ENCODE measurements at regions not wholly inside any gene's neighbourhood (a gene's known extent, or its start where the extent isn't known, plus 50 kb on each side); places are given as distances from the start of the nearest gene placed in this dataset.

DNA sequence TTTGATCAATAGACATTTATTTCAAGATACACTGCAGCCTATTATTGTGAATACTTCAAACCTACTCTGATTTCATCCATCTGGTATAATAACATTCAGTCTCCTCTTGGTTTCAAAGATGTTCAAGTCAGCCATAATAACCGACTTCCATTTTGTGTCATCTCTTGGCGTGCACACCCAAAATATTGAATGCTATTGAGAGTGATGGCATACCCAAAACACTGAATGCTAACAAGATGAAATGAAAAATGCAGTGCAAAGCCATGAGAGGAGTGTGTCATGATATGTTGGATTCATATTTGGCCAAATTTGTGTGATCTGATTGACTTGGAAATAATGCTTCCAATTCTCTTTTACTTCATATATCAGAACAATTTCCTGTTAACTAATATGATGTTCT, 181.2 kb upstream of the PCDH17 start:
- no peak for DNase-seq

DNA sequence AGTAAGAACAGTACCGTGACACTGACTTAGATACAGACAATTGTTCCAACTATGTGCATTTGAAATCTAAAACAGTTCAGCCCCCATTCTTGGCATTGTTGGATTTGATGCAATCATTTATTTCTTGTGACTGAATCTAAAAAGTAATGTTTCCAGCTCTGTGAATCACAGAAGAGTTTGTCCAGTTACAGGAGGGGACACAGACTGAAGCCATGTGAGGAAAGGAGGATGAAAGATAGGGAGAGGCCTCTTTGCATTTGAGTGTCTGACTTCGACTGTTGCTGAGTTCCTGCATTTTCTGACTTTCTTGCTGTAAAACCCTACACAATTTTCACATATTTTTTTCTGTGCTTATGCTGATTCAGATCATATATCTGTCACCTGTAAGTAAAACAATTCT, 179.3 kb upstream of the PCDH17 start:
- no peak for DNase-seq

DNA sequence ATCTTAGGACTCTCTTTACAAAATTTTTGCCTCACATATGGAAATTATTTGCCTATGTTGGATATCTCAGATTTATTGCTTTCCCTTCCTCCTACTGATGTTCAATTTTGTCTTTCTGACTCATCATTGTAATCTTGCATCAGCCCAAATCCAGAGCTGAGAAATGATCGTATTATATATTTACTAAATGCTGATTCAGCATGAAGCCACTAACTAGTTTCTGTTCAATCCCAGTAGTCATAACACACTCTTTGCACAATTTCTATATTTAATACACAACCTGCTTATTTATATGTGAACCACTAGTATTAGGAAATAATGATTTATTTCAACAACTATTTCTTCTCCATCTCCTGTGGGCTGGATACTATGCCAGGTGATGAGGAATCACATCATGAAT, 161.1 kb upstream of the PCDH17 start:
- DNase-seq, result no peak

DNA sequence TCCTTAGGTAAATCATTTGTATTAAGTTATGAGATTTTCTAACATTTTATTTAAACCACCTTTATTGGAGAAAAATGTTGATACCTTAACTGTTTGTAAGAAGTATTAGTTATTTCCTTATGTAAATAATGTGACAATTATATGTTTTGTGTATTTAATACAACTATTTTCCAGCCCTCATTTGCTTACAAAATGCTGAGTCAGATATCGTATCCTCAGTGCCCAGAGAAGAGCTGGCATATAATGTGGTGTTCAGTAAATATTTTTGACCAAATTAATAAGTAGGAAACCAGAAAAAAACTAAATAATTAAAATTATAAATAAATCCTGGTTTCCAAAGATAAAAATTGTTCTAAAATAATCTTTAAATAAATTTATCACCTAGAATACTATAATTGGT, 140.2 kb upstream of the PCDH17 start:
- DNase-seq, result no peak

DNA sequence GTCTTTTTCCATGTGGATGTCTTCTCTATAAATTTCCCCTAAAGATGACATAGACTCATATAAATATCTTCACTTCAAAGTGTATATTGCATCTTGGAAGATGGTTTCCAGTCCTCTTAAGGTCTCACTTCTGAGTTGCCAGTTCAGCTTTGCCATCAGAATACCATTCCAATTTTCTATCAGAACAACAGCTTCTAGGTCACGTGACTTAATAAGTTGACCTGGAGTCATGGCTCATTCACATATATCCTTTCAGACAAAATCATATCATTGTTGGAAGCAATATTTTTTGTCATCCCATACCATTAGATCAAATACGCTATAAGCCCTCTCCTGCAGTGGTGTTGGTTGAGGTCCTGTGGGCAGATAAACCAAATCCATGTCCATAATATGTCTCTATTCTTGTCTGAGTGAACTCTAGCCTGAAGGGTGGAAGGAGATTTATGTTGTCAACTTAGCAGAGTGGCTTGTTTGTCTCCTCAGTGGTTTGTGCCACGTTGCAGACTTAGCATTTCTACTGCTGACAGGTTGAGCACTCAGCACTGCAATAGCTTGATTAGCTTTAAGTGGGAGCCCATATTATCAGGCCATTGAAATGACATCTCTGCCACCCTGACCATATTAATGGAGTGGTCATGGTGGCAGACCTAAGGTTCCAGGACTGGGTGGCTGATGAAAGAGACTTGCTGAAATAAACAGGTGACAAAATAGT, 123.6 kb upstream of the PCDH17 start:
- DNase-seq, result no peak

DNA sequence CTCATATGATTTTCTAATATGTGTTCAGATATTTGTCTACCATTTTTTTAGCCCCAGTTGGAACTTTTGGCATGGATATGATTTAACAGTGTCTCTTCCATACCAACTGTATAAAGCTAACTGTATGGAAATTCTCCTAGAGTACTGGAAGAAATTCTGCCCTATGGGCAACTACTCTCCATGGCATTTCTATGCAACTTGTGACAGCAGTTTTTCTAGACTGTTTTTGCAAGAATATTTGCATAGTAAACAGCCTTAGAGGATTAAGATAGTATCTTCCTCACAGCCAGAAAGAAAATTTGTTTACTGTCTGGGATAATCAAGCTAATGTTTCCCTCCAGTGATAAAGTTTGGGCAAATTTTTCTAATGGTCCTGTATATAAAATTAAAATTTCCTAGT, 119.9 kb upstream of the PCDH17 start:
- DNase-seq, result no peak

DNA sequence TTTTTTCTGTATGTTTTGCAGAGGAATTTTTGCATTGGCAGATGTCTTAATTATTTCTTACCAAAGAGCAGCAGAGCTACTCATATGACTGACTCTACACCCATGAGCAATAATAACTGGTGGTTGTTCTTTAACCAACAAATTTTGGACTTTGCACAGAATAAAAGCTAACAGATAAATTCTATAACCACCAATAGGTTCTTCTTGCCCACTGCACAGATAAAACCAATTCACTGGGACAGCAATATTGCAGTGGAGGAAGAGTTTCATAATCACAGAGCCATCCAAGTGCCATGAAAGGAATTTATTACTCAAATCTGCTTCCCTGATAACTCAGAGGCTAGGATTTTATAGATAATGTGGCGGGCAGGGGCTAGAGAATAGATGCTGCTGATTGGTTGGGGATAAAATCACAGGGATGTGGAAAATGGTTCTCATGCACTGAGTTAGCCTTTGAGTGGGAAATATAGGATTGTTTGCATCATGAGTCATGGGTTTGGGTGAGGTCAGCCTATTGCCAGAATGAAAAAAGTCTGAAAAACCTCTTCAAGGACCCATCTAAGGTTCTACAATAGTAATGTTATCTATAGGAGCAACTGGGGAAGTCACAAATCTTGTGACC, 104.3 kb upstream of the PCDH17 start:
- no peak for DNase-seq

DNA sequence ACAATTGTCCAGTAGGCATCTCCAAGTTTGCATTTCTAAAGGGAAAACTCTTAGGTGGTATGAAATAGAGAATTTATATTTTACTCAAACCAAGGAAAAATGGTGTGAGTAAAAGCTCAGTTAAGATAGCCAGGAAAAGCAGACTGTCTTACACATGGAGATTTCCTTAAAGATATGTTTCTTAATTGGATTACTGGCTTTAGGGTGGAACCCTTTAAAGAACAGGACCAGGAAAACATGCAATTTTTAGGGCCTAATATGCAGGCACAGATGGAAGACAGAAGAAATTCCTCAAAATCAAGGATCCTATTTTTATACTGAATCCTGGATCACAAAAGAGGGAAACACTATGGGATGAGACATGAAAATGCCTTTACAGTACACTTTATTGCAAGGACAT, 100.3 kb upstream of the PCDH17 start:
- DNase-seq, result no peak

DNA sequence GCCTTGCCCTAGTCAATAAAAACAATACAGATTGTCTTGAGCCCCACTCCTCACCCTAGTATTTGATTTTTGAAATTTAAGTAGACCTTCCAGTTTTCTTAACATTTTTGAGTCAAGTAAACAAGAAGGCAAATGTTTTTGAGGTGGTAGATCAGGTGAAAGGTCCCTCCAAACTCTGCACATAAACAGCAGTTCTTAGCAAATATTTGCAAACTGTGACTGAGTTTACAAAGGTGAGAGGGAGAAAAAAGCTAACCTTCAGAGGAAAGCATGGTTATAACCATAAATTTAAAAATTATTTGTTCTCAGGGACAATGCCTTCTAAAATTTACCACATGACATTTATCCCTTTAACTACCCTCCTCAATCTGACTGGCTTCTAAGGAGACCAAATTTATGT, 84.6 kb upstream of the PCDH17 start:
- DNase-seq, result no peak

DNA sequence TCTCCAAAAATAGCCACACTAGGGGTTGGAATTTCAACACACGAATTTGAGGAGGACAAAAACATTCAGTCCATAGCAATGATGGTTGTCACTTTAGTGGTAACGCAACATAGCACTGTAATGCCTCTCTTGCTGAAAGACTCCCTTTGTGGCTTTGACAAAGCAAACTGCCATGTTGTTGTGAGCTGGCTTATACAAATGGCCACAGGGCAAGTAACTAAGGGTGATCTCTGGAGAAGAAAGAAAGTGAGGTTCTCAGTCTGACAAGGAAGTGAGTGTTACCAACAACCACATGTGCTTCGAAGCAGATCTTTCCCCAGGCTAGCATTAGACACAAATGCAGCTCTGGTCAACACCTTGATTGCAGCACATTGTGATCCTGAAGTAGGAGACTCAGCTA, 79.1 kb upstream of the PCDH17 start:
- no peak for DNase-seq

DNA sequence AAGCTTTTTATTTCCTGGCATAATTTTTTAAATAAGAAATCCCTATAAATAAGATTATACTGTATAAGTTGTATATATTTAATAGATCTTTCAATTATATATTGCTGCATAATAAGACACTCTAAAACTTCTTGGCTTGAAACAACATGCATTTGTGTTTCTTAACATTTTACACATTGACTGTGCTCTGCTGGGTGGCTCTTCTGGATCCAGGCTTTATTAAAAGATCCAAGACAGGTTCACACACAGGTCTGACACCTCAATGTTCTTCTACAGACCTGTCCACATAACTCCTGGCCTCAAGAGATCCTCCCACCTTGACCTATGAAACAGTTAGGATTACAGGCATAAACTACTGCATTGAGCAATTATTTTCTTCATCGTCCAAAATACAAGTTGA, 77.6 kb upstream of the PCDH17 start:
- no peak for DNase-seq

DNA sequence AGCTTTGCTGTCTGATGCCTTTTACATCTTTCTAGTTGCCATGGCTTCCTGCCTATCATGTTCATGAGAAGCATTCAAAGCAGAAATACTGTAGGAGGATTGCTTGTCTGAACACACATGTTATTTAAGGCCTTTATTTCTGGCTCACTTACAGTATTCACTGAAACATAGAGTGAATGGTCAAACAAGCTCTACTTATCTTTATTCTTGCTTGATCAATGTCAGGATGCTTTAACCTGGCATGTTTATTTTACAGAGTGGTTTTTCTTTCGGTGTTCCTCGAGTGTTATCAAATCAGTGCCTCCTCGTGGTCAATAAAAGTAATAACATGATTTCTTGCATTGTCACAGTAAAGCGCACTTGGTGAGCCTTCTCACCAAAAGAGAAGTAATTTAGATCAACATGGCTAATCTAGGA, 73.5 kb upstream of the PCDH17 start:
- peak in 1 of 2 experiments; percentile 18 for DNase-seq

DNA sequence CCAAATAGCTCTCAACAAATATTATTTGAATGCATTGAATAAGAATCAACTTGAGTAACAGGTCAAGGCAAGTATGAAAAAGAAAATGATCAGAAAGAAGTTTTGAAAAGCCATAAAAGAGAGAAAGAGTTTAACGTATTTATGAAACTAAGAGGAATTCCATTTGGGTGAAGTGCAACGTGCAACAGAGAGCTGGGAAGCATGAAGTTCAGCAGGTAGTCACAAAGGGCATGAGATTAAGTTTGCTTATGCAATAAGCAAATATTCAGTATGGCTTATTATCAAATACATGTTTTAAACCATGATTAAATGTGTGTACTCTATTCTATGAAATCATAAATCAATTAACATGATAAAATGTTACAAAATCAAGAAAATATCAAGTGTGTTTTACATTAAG, 62.7 kb upstream of the PCDH17 start:
- no peak for DNase-seq

DNA sequence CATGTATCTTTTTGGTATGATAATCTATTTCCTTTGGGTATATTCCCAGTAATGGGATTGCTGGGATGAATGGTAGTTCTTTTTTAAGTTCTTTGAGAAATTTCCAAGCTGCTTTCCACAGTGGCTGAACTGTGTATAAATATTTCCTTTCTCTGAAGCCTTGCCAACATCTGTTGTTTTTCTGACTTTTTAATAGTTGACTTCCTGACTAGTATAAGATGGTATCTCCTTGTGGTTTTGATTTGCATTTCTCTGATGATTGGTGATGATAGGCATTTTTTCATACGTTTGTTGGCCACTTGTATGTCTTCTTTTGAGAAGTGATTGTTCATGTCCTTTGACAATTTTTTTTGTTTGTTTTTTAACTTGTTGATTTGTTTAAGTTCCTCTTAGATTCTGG, 61.6 kb upstream of the PCDH17 start:
- DNase-seq, result no peak
